ENCODE measurements at regions not wholly inside any gene's neighbourhood (a gene's known extent, or its start where the extent isn't known, plus 50 kb on each side); places are given as distances from the start of the nearest gene placed in this dataset.

- Mint-ChIP-seq H3K27ac (no peak overlapping the region), H3K27me3 (ENCODE audit: low read depth) (no peaks in the 10 kb centered on the region), H3K4me1 (ENCODE audit: low read depth) (no peaks in the 10 kb centered on the region), H3K36me3 (ENCODE audit: low read depth) (no peaks in the 10 kb centered on the region), H3K4me3 (no peak overlapping the region), H3K9me3 (ENCODE audit: insufficient read depth) (no peaks in the 10 kb centered on the region)
- POLR2A ChIA-PET = no interaction called here
- no peak for DNase-seq
- no peak for ATAC-seq
- CTCF ChIA-PET = no interaction called here
These were observed 339.1 kb upstream of the GALNT5 start for GRCh38 chr2:156918410-156918809.

DNA sequence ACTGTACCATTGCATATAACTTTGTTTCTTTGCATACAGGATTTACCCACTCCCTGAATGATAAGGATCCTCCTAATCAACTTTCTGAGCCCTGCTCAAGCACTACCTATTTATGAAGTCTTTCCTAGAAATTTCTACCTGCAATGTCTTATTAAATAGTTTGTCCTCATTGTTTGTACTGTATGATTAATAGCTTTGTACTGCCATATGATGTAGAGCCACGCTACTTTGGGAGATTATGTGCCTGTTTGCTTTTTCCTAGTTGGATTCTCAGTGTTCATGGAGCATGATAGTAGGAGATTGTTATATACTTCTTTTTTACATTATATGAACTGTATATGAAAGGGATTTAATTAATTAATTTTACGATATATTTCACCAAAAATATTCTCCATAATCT, 327.1 kb upstream of the GALNT5 start:
- Mint-ChIP-seq H3K36me3 (ENCODE audit: low read depth) (no peaks in the 10 kb centered on the region), H3K4me3 (no peak overlapping the region), H3K27ac (no peak overlapping the region), H3K9me3 (ENCODE audit: insufficient read depth) (peaks cover 5% of the 10 kb centered on the region), H3K27me3 (ENCODE audit: low read depth) (no peaks in the 10 kb centered on the region), H3K4me1 (ENCODE audit: low read depth) (no peaks in the 10 kb centered on the region)
- ATAC-seq = no peak
- ChIA-PET CTCF (no interaction called here), POLR2A (no interaction called here)
- no peak for DNase-seq

GRCh38 chr2:156933645-156934225, 323.8 kb upstream of the GALNT5 start:
- CTCF ChIA-PET = no interaction called here
- no peak for DNase-seq
- Mint-ChIP-seq H3K27ac (no peak overlapping the region), H3K4me3 (no peak overlapping the region), H3K9me3 (ENCODE audit: insufficient read depth) (no peaks in the 10 kb centered on the region), H3K27me3 (ENCODE audit: low read depth) (no peaks in the 10 kb centered on the region), H3K36me3 (ENCODE audit: low read depth) (no peaks in the 10 kb centered on the region), H3K4me1 (ENCODE audit: low read depth) (no peaks in the 10 kb centered on the region)
- POLR2A ChIA-PET = no interaction called here
- no peak for ATAC-seq

- H3K27ac Mint-ChIP-seq = no peak overlapping the region
- no peak overlapping the region for H3K4me3 Mint-ChIP-seq
- no peaks in the 10 kb centered on the region for H3K9me3 Mint-ChIP-seq (ENCODE audit: insufficient read depth)
- ATAC-seq (no peak), DNase-seq (no peak)
- no peaks in the 10 kb centered on the region for H3K4me1 Mint-ChIP-seq (ENCODE audit: low read depth)
- POLR2A ChIA-PET = no interaction called here
- no peaks in the 10 kb centered on the region for H3K36me3 Mint-ChIP-seq (ENCODE audit: low read depth)
- H3K27me3 Mint-ChIP-seq (ENCODE audit: low read depth) = no peaks in the 10 kb centered on the region
- CTCF ChIA-PET = no interaction called here
These were observed 321.9 kb upstream of the GALNT5 start for GRCh38 chr2:156935616-156936015.

- Mint-ChIP-seq H3K27ac (no peak overlapping the region), H3K27me3 (ENCODE audit: low read depth) (no peaks in the 10 kb centered on the region), H3K4me3 (no peak overlapping the region), H3K4me1 (ENCODE audit: low read depth) (no peaks in the 10 kb centered on the region), H3K9me3 (ENCODE audit: insufficient read depth) (no peaks in the 10 kb centered on the region), H3K36me3 (ENCODE audit: low read depth) (no peaks in the 10 kb centered on the region)
- ChIA-PET CTCF (no interaction called here), POLR2A (no interaction called here)
- ATAC-seq (no peak), DNase-seq (no peak)
These were observed 320.1 kb upstream of the GALNT5 start for GRCh38 chr2:156937430-156937829.

DNA sequence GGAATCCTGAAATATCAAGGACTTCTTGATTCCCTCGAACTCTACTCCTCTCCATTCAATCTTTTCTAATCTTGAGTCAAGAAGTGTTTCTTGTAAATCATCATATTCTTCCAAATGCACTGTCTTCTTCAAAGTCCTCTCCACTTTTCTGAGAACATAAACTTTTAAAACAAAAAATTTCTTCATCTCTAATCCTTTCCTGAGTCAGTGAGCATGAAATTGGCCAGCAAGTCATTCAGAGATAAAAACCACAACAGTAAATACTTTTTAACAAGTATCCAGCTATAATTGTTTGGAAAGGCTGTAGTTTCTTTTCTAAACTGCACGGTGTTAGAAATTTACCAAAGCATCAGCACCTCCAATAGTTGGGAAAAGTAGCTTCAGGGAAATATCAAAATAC, 312.6 kb upstream of the GALNT5 start:
- H3K4me1 Mint-ChIP-seq (ENCODE audit: low read depth) = no peaks in the 10 kb centered on the region
- H3K4me3 Mint-ChIP-seq = no peak overlapping the region
- DNase-seq (no peak), ATAC-seq (no peak)
- no peaks in the 10 kb centered on the region for H3K36me3 Mint-ChIP-seq (ENCODE audit: low read depth)
- POLR2A ChIA-PET = no interaction called here
- CTCF ChIA-PET = no interaction called here
- no peaks in the 10 kb centered on the region for H3K9me3 Mint-ChIP-seq (ENCODE audit: insufficient read depth)
- no peak overlapping the region for H3K27ac Mint-ChIP-seq
- no peaks in the 10 kb centered on the region for H3K27me3 Mint-ChIP-seq (ENCODE audit: low read depth)

GRCh38 chr2:156947261-156947660, 310.2 kb upstream of the GALNT5 start:
- Mint-ChIP-seq H3K4me1 (ENCODE audit: low read depth) (no peaks in the 10 kb centered on the region), H3K4me3 (no peak overlapping the region), H3K36me3 (ENCODE audit: low read depth) (no peaks in the 10 kb centered on the region), H3K27ac (no peak overlapping the region), H3K27me3 (ENCODE audit: low read depth) (no peaks in the 10 kb centered on the region), H3K9me3 (ENCODE audit: insufficient read depth) (no peaks in the 10 kb centered on the region)
- CTCF ChIA-PET = no interaction called here
- ATAC-seq (no peak), DNase-seq (no peak)
- POLR2A ChIA-PET = no interaction called here

GRCh38 chr2:156955701-156956100, 301.8 kb upstream of the GALNT5 start:
- H3K4me3 Mint-ChIP-seq = no peak overlapping the region
- DNase-seq = no peak
- POLR2A ChIA-PET = no interaction called here
- CTCF ChIA-PET = no interaction called here
- H3K4me1 Mint-ChIP-seq (ENCODE audit: low read depth) = no peaks in the 10 kb centered on the region
- H3K36me3 Mint-ChIP-seq (ENCODE audit: low read depth) = no peaks in the 10 kb centered on the region
- no peak overlapping the region for H3K27ac Mint-ChIP-seq
- no peaks in the 10 kb centered on the region for H3K27me3 Mint-ChIP-seq (ENCODE audit: low read depth)
- no peak for ATAC-seq
- H3K9me3 Mint-ChIP-seq (ENCODE audit: insufficient read depth) = no peaks in the 10 kb centered on the region

- no peaks in the 10 kb centered on the region for H3K27me3 Mint-ChIP-seq (ENCODE audit: low read depth)
- no peak overlapping the region for H3K4me3 Mint-ChIP-seq
- H3K27ac Mint-ChIP-seq = no peak overlapping the region
- ATAC-seq (no peak), DNase-seq (no peak)
- ChIA-PET POLR2A (no interaction called here), CTCF (no interaction called here)
- no peaks in the 10 kb centered on the region for H3K9me3 Mint-ChIP-seq (ENCODE audit: insufficient read depth)
- no peaks in the 10 kb centered on the region for H3K4me1 Mint-ChIP-seq (ENCODE audit: low read depth)
- no peaks in the 10 kb centered on the region for H3K36me3 Mint-ChIP-seq (ENCODE audit: low read depth)
These were observed 301.3 kb upstream of the GALNT5 start for GRCh38 chr2:156956161-156956560.

GRCh38 chr2:156958374-156958773, 299.1 kb upstream of the GALNT5 start:
- H3K36me3 Mint-ChIP-seq (ENCODE audit: low read depth) = no peaks in the 10 kb centered on the region
- H3K27me3 Mint-ChIP-seq (ENCODE audit: low read depth) = no peaks in the 10 kb centered on the region
- ChIA-PET CTCF (no interaction called here), POLR2A (no interaction called here)
- ATAC-seq (no peak), DNase-seq (no peak)
- no peaks in the 10 kb centered on the region for H3K9me3 Mint-ChIP-seq (ENCODE audit: insufficient read depth)
- H3K27ac Mint-ChIP-seq = no peak overlapping the region
- no peaks in the 10 kb centered on the region for H3K4me1 Mint-ChIP-seq (ENCODE audit: low read depth)
- no peak overlapping the region for H3K4me3 Mint-ChIP-seq

DNA sequence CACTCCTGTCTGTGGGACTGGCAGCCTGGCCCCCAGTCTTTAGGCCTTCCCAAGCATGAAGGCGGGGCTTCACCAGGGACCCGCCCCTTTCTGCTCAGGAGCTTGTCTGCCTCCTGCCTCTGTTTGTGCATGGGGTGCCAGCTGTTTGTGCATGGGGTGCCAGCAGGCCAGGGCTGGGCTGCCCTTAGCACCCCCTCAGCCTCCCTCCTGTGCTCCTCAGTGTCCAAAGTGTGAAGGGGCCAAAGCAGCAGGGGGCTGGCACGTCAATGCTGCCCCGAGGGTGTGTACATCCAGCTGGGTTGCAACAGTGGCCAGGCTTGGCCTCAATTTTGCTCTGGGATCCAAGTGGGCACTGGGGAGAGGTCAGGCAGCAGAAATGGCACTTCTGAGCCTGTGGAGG, 298.0 kb upstream of the GALNT5 start:
- POLR2A ChIA-PET = no interaction called here
- no peaks in the 10 kb centered on the region for H3K36me3 Mint-ChIP-seq (ENCODE audit: low read depth)
- no peak overlapping the region for H3K4me3 Mint-ChIP-seq
- H3K4me1 Mint-ChIP-seq (ENCODE audit: low read depth) = no peaks in the 10 kb centered on the region
- ATAC-seq (no peak), DNase-seq (no peak)
- CTCF ChIA-PET = no interaction called here
- no peaks in the 10 kb centered on the region for H3K27me3 Mint-ChIP-seq (ENCODE audit: low read depth)
- no peaks in the 10 kb centered on the region for H3K9me3 Mint-ChIP-seq (ENCODE audit: insufficient read depth)
- H3K27ac Mint-ChIP-seq = no peak overlapping the region

DNA sequence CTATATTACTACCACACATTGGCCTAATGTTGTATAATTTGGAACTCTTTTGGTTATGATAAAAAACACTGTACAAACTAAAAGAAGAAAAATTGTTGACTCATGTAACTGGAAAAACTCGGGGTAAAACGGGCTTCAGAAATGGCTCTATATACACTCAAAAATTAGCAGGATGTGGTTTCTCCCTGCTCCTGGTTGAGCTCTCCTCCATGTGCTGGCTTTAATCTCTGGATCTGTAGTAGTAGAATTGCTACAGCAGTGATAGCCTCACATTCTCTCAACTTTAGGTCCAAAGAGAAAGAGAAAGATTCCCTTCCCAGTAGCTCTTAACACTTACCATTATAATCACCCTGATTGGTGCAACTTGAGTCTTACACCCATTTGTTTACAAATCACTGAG, 274.9 kb upstream of the GALNT5 start:
- no peaks in the 10 kb centered on the region for H3K4me1 Mint-ChIP-seq (ENCODE audit: low read depth)
- CTCF ChIA-PET = no interaction called here
- DNase-seq = no peak
- H3K4me3 Mint-ChIP-seq = no peak overlapping the region
- no peak overlapping the region for H3K27ac Mint-ChIP-seq
- H3K27me3 Mint-ChIP-seq (ENCODE audit: low read depth) = no peaks in the 10 kb centered on the region
- POLR2A ChIA-PET = no interaction called here
- H3K9me3 Mint-ChIP-seq (ENCODE audit: insufficient read depth) = no peaks in the 10 kb centered on the region
- H3K36me3 Mint-ChIP-seq (ENCODE audit: low read depth) = no peaks in the 10 kb centered on the region
- ATAC-seq = no peak

GRCh38 chr2:156986339-156986988, 271.0 kb upstream of the GALNT5 start:
- DNase-seq (no peak), ATAC-seq (no peak)
- Mint-ChIP-seq H3K27me3 (ENCODE audit: low read depth) (no peaks in the 10 kb centered on the region), H3K4me1 (ENCODE audit: low read depth) (no peaks in the 10 kb centered on the region), H3K27ac (no peak overlapping the region), H3K4me3 (no peak overlapping the region), H3K36me3 (ENCODE audit: low read depth) (no peaks in the 10 kb centered on the region), H3K9me3 (ENCODE audit: insufficient read depth) (no peaks in the 10 kb centered on the region)
- POLR2A ChIA-PET = no interaction called here
- CTCF ChIA-PET = no interaction called here
